Endodermal cell (in vitro differentiated cells): ENCODE measurements at regions not wholly inside any gene's neighbourhood (a gene's known extent, or its start where the extent isn't known, plus 50 kb on each side); places are given as distances from the start of the nearest gene placed in this dataset.

Experiments used
- DNase-seq: peaks from one replicate; pipeline ENCODE4 v3.0.0-alpha.2; 2017
- H3K27ac ChIP-seq: 2 replicates; pipeline ENCODE4 v1.5.1; 2013; ENCODE audit warnings: mild to moderate bottlenecking, low read depth, low read length, moderate library complexity
- H3K27me3 ChIP-seq: 2 replicates; pipeline ENCODE4 v1.6.1; 2013; ENCODE audit warnings: mild to moderate bottlenecking, low read length, moderate library complexity; ENCODE audit not compliant: insufficient read depth, control insufficient read depth, poor library complexity, severe bottlenecking
- H3K36me3 ChIP-seq: 2 replicates; pipeline ENCODE4 v1.7.0; 2013; ENCODE audit warnings: mild to moderate bottlenecking, low read length, moderate library complexity; ENCODE audit not compliant: control insufficient read depth, insufficient read depth
- H3K4me1 ChIP-seq: one replicate; pipeline ENCODE4 v1.7.0; 2013; ENCODE audit warnings: low read length; ENCODE audit not compliant: control insufficient read depth, insufficient read depth
- H3K4me3 ChIP-seq: 2 replicates; pipeline ENCODE4 v1.5.1; 2013; ENCODE audit warnings: mild to moderate bottlenecking, low read length, moderate library complexity
- H3K9ac ChIP-seq: 2 replicates; pipeline ENCODE4 v1.6.1; 2013; ENCODE audit warnings: mild to moderate bottlenecking, low read length, moderate library complexity; ENCODE audit not compliant: poor library complexity, severe bottlenecking; ENCODE audit errors: extremely low read depth
- H3K9me3 ChIP-seq: 2 replicates; pipeline ENCODE4 v1.6.1; 2013; ENCODE audit warnings: mild to moderate bottlenecking, low read length, moderate library complexity; ENCODE audit not compliant: control insufficient read depth
- H3K27ac Mint-ChIP-seq: 2 replicates; pipeline ENCODE4 v1.8.0; 2020; ENCODE audit warnings: mixed read lengths
- H3K27me3 Mint-ChIP-seq: 2 replicates; pipeline ENCODE4 v1.8.0; 2021; ENCODE audit warnings: mild to moderate bottlenecking, mixed read lengths; ENCODE audit not compliant: insufficient read depth
- H3K36me3 Mint-ChIP-seq: 2 replicates; pipeline ENCODE4 v1.8.0; 2020; ENCODE audit warnings: low read depth, mixed read lengths
- H3K4me1 Mint-ChIP-seq: 2 replicates; pipeline ENCODE4 v1.8.0; 2020; ENCODE audit warnings: mixed read lengths
- H3K4me3 Mint-ChIP-seq: 2 replicates; pipeline ENCODE4 v1.8.0; 2020; ENCODE audit warnings: mild to moderate bottlenecking, moderate library complexity, mixed read lengths
- H3K9me3 Mint-ChIP-seq: 2 replicates; pipeline ENCODE4 v1.8.0; 2020; ENCODE audit warnings: mild to moderate bottlenecking, mixed read lengths
- CTCF ChIP-seq: fragments of 200-600 bp; sonication (generic); conservative IDR thresholded peaks from 2 replicates; pipeline ENCODE4 v1.5.0; 2021; ENCODE audit warnings: antibody characterized with exemption, mild to moderate bottlenecking
- WGBS, 2 experiments: methylation state at CpG; one replicate each; pipeline versions ENCODE4 v1.1.5 to v1.1.7; 2013; ENCODE audit warnings: missing lambda C conversion rate in 2 of 2, mixed read lengths in 1 of 2; ENCODE audit not compliant: insufficient coverage in 1 of 2, insufficient read length in 1 of 2; 5-methylcytosine and 5-hydroxymethylcytosine counted together

GRCh38 chr18:76765649-76766048, 56.7 kb upstream of the ZNF236 start:
- H3K36me3 Mint-ChIP-seq: no peaks in the 10 kb centered on the region
- H3K4me3 ChIP-seq: no peak overlapping the region
- H3K4me1 ChIP-seq: no peaks in the 10 kb centered on the region
- H3K36me3 ChIP-seq: no peaks in the 10 kb centered on the region
- H3K9ac ChIP-seq: no peak overlapping the region
- H3K27me3 ChIP-seq: no peaks in the 10 kb centered on the region
- no peaks in the 10 kb centered on the region for H3K27me3 Mint-ChIP-seq
- WGBS, 2 experiments: 91 to 92% methylated on average over 4 to 5 of the region's 5 CpGs
- peaks cover 5% of the 10 kb centered on the region for H3K9me3 Mint-ChIP-seq
- no peak overlapping the region for H3K27ac Mint-ChIP-seq
- no peak for DNase-seq
- H3K4me1 Mint-ChIP-seq: peaks cover 3% of the 10 kb centered on the region
- peaks cover 8% of the 10 kb centered on the region for H3K9me3 ChIP-seq
- no peak for TF ChIP-seq CTCF
- H3K27ac ChIP-seq: no peak overlapping the region
- H3K4me3 Mint-ChIP-seq: no peak overlapping the region

GRCh38 chr18:76764291-76764901, 58.0 kb upstream of the ZNF236 start:
- no peaks in the 10 kb centered on the region for H3K36me3 ChIP-seq
- H3K4me1 ChIP-seq: no peaks in the 10 kb centered on the region
- H3K9me3 Mint-ChIP-seq: peaks cover 5% of the 10 kb centered on the region
- no peak for DNase-seq
- H3K4me3 ChIP-seq: no peak overlapping the region
- H3K27ac ChIP-seq: no peak overlapping the region
- H3K36me3 Mint-ChIP-seq: no peaks in the 10 kb centered on the region
- no peak for TF ChIP-seq CTCF
- peaks cover 8% of the 10 kb centered on the region for H3K9me3 ChIP-seq
- peaks cover 3% of the 10 kb centered on the region for H3K4me1 Mint-ChIP-seq
- no peaks in the 10 kb centered on the region for H3K27me3 Mint-ChIP-seq
- WGBS, 2 experiments: 85 to 90% methylated on average over 4 to 10 of the region's 10 CpGs
- no peak overlapping the region for H3K4me3 Mint-ChIP-seq
- H3K9ac ChIP-seq: no peak overlapping the region
- H3K27ac Mint-ChIP-seq: no peak overlapping the region
- H3K27me3 ChIP-seq: no peaks in the 10 kb centered on the region

GRCh38 chr18:76759056-76759455, 63.3 kb upstream of the ZNF236 start:
- Histone ChIP-seq H3K9ac (no peak overlapping the region), H3K36me3 (no peaks in the 10 kb centered on the region), H3K27me3 (no peaks in the 10 kb centered on the region), H3K4me3 (no peak overlapping the region), H3K27ac (no peak overlapping the region), H3K4me1 (no peaks in the 10 kb centered on the region), H3K9me3 (peaks cover 3% of the 10 kb centered on the region)
- Mint-ChIP-seq H3K9me3 (peaks cover 9% of the 10 kb centered on the region), H3K36me3 (no peaks in the 10 kb centered on the region), H3K27ac (no peak overlapping the region), H3K27me3 (no peaks in the 10 kb centered on the region), H3K4me3 (no peak overlapping the region), H3K4me1 (peaks cover 8% of the 10 kb centered on the region)
- no peak for TF ChIP-seq CTCF
- 91 to 92% methylated on average over 11 to 24 of the region's 24 CpGs for WGBS, 2 experiments
- DNase-seq: no peak
